ENCODE measurements at regions not wholly inside any gene's neighbourhood (a gene's known extent, or its start where the extent isn't known, plus 50 kb on each side); places are given as distances from the start of the nearest gene placed in this dataset.

DNA sequence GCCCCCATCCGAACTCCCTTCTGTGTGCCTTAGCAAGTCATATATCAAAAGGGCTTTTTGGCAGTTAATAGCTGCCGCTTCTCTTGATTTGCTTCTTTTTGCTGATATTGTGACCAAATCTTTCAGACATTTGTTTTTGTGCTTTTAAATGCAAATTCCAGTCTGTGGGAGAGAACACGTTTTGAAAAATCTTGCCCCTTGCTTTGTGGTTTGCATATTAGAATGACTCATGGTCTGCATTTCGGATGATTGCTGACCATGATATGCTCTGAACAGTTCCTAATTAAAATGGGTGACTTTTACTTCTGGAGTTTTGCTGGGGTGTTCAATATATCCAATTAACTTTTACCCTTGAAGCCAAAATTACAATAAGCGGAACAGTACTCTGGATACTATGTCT is 58.2 kb upstream of the ST6GAL2 start:
- no peaks in the 10 kb centered on the region for H3K27me3 Mint-ChIP-seq
- 100% methylated on average over 1 of the region's 5 CpGs for WGBS (ENCODE audit: insufficient coverage)
- no peak for ATAC-seq (ENCODE audit: low read depth)

GRCh38 chr2:106948540-106948939 is 62.6 kb upstream of the ST6GAL2 start:
- ChIA-PET POLR2A (no interaction called here), CTCF (no interaction called here)
- no peaks in the 10 kb centered on the region for H3K79me2 ChIP-seq (ENCODE audit: control insufficient read depth, insufficient read depth, low read length)
- H3K4me3 ChIP-seq (ENCODE audit: control extremely low read depth in 1 of 5, extremely low read depth in 1 of 5, insufficient read depth in 1 of 5, low read depth in 2 of 5, low read length in 4 of 5): no peak overlapping the region
- TF ChIP-seq, protein P1, sequence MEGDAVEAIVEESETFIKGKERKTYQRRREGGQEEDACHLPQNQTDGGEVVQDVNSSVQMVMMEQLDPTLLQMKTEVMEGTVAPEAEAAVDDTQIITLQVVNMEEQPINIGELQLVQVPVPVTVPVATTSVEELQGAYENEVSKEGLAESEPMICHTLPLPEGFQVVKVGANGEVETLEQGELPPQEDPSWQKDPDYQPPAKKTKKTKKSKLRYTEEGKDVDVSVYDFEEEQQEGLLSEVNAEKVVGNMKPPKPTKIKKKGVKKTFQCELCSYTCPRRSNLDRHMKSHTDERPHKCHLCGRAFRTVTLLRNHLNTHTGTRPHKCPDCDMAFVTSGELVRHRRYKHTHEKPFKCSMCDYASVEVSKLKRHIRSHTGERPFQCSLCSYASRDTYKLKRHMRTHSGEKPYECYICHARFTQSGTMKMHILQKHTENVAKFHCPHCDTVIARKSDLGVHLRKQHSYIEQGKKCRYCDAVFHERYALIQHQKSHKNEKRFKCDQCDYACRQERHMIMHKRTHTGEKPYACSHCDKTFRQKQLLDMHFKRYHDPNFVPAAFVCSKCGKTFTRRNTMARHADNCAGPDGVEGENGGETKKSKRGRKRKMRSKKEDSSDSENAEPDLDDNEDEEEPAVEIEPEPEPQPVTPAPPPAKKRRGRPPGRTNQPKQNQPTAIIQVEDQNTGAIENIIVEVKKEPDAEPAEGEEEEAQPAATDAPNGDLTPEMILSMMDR (IDR thresholded peaks at IDR 0.05): no peak
- peaks cover 0 to 1% (median 0%) of the 10 kb centered on the region in 3 donors for H3K9me3 ChIP-seq (ENCODE audit: control extremely low read depth in 1 of 3, control insufficient read depth in 2 of 3, insufficient read depth in 1 of 3, low read length in 2 of 3)
- no peaks in the 10 kb centered on the region for H3K4me1 ChIP-seq (ENCODE audit: control insufficient read depth in 2 of 2, insufficient read depth in 2 of 2, low read length in 2 of 2)
- Mint-ChIP-seq H3K4me1 (no peaks in the 10 kb centered on the region), H3K9me3 (ENCODE audit: insufficient read depth) (peaks cover 2% of the 10 kb centered on the region), H3K27me3 (no peaks in the 10 kb centered on the region), H3K27ac (no peak overlapping the region), H3K4me3 (no peak overlapping the region)
- no peak overlapping the region for H3K27ac ChIP-seq (ENCODE audit: low read length in 2 of 2)
- no peaks in the 10 kb centered on the region for H4K20me1 ChIP-seq (ENCODE audit: control insufficient read depth, insufficient read depth, low read length, poor library complexity, severe bottlenecking)
- H3K4me2 ChIP-seq (replicated peaks; ENCODE audit: low read depth, low read length, poor library complexity, severe bottlenecking): no peak overlapping the region
- DNase-seq: no peak
- ATAC-seq (ENCODE audit: low read depth): no peak
- no peaks in the 10 kb centered on the region for H3K27me3 ChIP-seq (replicated peaks in 1 of 4; ENCODE audit: control extremely low read depth in 1 of 4, control insufficient read depth in 3 of 4, insufficient read depth in 4 of 4, low read length in 3 of 4)
- no peak overlapping the region for H2AFZ ChIP-seq (ENCODE audit: insufficient read depth, low read depth, low read length, poor library complexity, severe bottlenecking)
- no peaks in the 10 kb centered on the region for H3K36me3 ChIP-seq (replicated peaks in 1 of 2; ENCODE audit: control extremely low read depth in 1 of 2, control insufficient read depth in 1 of 2, extremely low read depth in 1 of 2, insufficient read depth in 2 of 2, low read length in 1 of 2)
- intact Hi-C loops (cut with micrococcal nuclease): no loop called here
- H3K9ac ChIP-seq (ENCODE audit: low read length): no peak overlapping the region

More for the DNA sequence above, 58.2 kb upstream of the ST6GAL2 start:
- Histone ChIP-seq H4K20me1 (ENCODE audit: control insufficient read depth, insufficient read depth, low read length, poor library complexity, severe bottlenecking) (no peaks in the 10 kb centered on the region), H3K27ac (ENCODE audit: low read length in 2 of 2) (no peak overlapping the region), H3K9me3 (ENCODE audit: control extremely low read depth in 1 of 3, control insufficient read depth in 2 of 3, insufficient read depth in 1 of 3, low read length in 2 of 3) (peaks cover 0 to 6% (median 1%) of the 10 kb centered on the region in 3 donors), H3K4me2 (replicated peaks; ENCODE audit: low read depth, low read length, poor library complexity, severe bottlenecking) (no peak overlapping the region), H2AFZ (ENCODE audit: insufficient read depth, low read depth, low read length, poor library complexity, severe bottlenecking) (no peak overlapping the region), H3K27me3 (replicated peaks in 1 of 4; ENCODE audit: control extremely low read depth in 1 of 4, control insufficient read depth in 3 of 4, insufficient read depth in 4 of 4, low read length in 3 of 4) (no peaks in the 10 kb centered on the region), H3K9ac (ENCODE audit: low read length) (no peak overlapping the region), H3K36me3 (replicated peaks in 1 of 2; ENCODE audit: control extremely low read depth in 1 of 2, control insufficient read depth in 1 of 2, extremely low read depth in 1 of 2, insufficient read depth in 2 of 2, low read length in 1 of 2) (no peaks in the 10 kb centered on the region), H3K4me3 (ENCODE audit: control extremely low read depth in 1 of 5, extremely low read depth in 1 of 5, insufficient read depth in 1 of 5, low read depth in 2 of 5, low read length in 4 of 5) (no peak overlapping the region), H3K4me1 (ENCODE audit: control insufficient read depth in 2 of 2, insufficient read depth in 2 of 2, low read length in 2 of 2) (no peaks in the 10 kb centered on the region), H3K79me2 (ENCODE audit: control insufficient read depth, insufficient read depth, low read length) (no peaks in the 10 kb centered on the region)
- Mint-ChIP-seq H3K4me3 (no peak overlapping the region), H3K9me3 (ENCODE audit: insufficient read depth) (peaks cover 2% of the 10 kb centered on the region), H3K4me1 (no peaks in the 10 kb centered on the region), H3K27ac (no peak overlapping the region)
- no peak for TF ChIP-seq EZH2 (IDR thresholded peaks at IDR 0.05; ENCODE audit: borderline replicate concordance, insufficient read depth, low read depth, low read length, poor library complexity, severe bottlenecking)
- TF ChIP-seq, protein P1 (IDR thresholded peaks at IDR 0.05): no peak
- DNase-seq: no peak
- POLR2A ChIA-PET: no interaction called here
- CTCF ChIA-PET: no interaction called here
- intact Hi-C loops (cut with micrococcal nuclease): no loop called here

Data from B cell (primary cell).